ENCODE measurements at regions not wholly inside any gene's neighbourhood (a gene's known extent, or its start where the extent isn't known, plus 50 kb on each side); places are given as distances from the start of the nearest gene placed in this dataset.

DNA sequence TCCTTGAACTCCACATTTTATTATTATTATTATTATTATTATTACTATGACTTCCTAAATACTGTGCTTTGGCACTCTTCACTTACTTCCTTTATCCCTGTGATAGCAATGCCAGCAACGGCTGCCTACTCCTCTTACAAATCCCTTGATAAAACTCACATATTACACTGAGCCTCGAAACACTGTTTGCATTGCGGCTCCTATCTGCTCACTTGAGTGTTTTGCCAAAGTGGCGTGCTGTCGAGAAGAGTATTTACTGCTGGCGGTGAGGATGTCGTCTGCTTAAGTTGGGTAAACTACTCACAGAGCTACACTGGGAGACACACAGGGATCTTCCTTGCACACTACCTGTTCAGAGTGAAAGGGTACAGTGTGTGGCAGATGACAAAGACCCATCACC is 143.4 kb upstream of the VCX3A start:
- intact Hi-C loops (cut with DNase I, micrococcal nuclease) = no loop called here
- no peaks in the 10 kb centered on the region for H3K36me3 Mint-ChIP-seq (ENCODE audit: low read depth)
- ATAC-seq (no peak), DNase-seq (no peak)
- H3K4me3 Mint-ChIP-seq = no peak overlapping the region
- no peaks in the 10 kb centered on the region for H3K4me1 Mint-ChIP-seq
- H3K27me3 Mint-ChIP-seq = no peaks in the 10 kb centered on the region
- H3K27ac Mint-ChIP-seq = no peak overlapping the region
- no peaks in the 10 kb centered on the region for H3K9me3 Mint-ChIP-seq (ENCODE audit: low read depth)
- POLR2A ChIA-PET = no interaction called here
- CTCF ChIA-PET = no interaction called here

DNA sequence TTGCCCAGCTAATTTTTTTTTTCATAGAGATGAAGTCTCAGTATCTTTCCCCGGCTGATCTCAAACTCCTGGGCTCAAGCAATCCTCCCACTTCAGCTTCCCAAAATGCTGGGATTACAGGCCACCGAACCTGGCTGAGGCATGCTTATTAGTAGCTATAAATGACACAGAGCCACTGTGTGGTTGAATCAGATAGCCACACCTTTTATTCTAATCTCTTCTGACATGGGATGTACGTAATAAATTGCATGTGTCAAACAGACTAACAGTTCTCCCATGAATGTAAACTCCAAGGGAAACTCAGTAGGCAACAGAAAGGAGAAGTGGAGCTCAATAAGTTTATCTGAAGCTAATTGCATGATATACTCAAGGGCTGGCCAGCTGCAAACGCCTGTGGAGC is 139.8 kb upstream of the VCX3A start:
- ATAC-seq = no peak
- Mint-ChIP-seq H3K9me3 (ENCODE audit: low read depth) (no peaks in the 10 kb centered on the region), H3K36me3 (ENCODE audit: low read depth) (no peaks in the 10 kb centered on the region), H3K4me3 (no peak overlapping the region), H3K27ac (no peak overlapping the region), H3K4me1 (no peaks in the 10 kb centered on the region), H3K27me3 (no peaks in the 10 kb centered on the region)
- no peak for DNase-seq
- intact Hi-C loops (cut with DNase I, micrococcal nuclease) = no loop called here
- ChIA-PET CTCF (no interaction called here), POLR2A (no interaction called here)

DNA sequence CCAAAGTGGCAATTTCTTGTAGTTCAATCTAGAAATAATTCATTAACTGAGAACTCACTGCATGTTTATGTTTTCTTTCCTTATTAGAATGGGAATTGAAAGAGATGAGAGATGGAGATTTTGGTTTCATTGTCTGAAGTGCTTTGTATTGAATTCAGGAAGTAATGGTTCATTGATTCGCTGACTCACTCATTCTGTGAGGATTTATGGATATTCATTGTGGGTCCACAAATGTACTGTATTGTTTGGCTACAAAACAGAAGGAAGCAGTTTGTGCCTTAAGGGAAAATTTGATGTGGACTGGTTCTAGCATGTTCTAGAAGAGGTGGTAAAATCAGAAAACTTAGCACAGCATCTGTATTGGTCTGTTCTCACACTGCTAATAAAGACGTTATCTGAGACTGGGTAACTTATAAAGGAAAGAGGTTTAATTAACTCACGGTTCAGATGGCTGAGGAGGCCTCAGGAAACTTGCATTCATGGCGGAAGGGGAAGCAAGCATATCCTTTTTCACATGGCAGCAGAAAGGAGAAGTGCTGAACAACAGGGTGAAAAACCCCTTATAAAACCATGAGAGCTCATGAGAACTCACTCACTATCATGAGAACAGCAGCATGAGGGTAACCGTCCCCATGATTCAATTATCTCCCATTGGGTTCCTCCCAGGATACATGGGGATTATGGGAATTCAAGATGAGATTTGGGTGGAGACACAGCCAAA is 132.3 kb upstream of the VCX3A start:
- Mint-ChIP-seq H3K27ac (no peak overlapping the region), H3K9me3 (ENCODE audit: low read depth) (no peaks in the 10 kb centered on the region), H3K4me3 (no peak overlapping the region), H3K4me1 (no peaks in the 10 kb centered on the region), H3K27me3 (no peaks in the 10 kb centered on the region), H3K36me3 (ENCODE audit: low read depth) (no peaks in the 10 kb centered on the region)
- intact Hi-C loops (cut with DNase I, micrococcal nuclease) = no loop called here
- CTCF ChIA-PET = no interaction called here
- ATAC-seq (no peak), DNase-seq (no peak)
- POLR2A ChIA-PET = no interaction called here

DNA sequence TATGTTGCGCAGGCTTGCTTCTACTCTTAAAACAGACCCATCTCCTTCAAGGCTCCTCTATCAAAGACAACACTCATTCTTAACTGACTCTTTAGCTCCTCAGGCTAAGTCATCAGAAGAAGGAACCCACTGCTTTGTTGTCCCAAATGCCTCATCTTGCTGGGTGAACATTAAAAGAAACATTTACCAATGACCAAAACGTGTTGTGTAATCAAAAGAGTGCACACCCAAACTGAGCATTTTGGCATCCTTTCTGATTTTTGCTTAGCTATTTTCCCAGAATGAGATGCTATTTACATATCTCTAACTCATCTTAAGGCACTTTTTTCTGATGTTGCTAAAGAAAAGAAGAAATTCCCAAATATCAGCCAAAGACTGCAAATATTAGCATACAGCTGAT is 131.7 kb upstream of the VCX3A start:
- ChIA-PET CTCF (no interaction called here), POLR2A (no interaction called here)
- H3K9me3 Mint-ChIP-seq (ENCODE audit: low read depth) = no peaks in the 10 kb centered on the region
- no peak overlapping the region for H3K27ac Mint-ChIP-seq
- DNase-seq (no peak), ATAC-seq (no peak)
- no peaks in the 10 kb centered on the region for H3K27me3 Mint-ChIP-seq
- H3K4me3 Mint-ChIP-seq = no peak overlapping the region
- intact Hi-C loops (cut with DNase I, micrococcal nuclease) = no loop called here
- no peaks in the 10 kb centered on the region for H3K4me1 Mint-ChIP-seq
- no peaks in the 10 kb centered on the region for H3K36me3 Mint-ChIP-seq (ENCODE audit: low read depth)

DNA sequence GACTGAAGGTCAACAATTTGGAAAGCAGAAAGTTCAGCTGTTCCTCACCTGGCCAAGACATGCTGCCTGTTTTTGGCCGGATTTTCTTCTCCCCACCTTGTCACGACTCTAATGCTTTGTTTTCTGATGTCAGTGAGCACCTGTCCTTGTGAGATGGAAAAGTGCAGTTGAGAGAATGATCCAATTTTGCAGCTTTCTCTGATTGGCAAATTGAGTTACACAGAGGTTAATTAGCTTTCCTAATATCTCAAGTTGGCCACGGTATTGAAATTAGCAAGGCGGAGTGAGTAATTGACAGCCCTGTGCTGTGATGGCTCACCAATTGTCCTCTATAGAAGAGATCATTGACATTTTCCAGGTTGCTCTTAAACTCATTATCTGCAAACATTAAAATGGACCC is 126.8 kb upstream of the VCX3A start:
- no peak for ATAC-seq
- Mint-ChIP-seq H3K27ac (no peak overlapping the region), H3K36me3 (ENCODE audit: low read depth) (no peaks in the 10 kb centered on the region), H3K27me3 (no peaks in the 10 kb centered on the region), H3K4me1 (no peaks in the 10 kb centered on the region), H3K9me3 (ENCODE audit: low read depth) (peaks cover 3% of the 10 kb centered on the region), H3K4me3 (no peak overlapping the region)
- intact Hi-C loops (cut with DNase I, micrococcal nuclease) = no loop called here
- DNase-seq = no peak
- POLR2A ChIA-PET = no interaction called here
- CTCF ChIA-PET = interaction anchor here (0.5 kb wide), 1 partner anchor 189 kb away, joined by 5 read pairs; no protein-coding TSS in a partner anchor

DNA sequence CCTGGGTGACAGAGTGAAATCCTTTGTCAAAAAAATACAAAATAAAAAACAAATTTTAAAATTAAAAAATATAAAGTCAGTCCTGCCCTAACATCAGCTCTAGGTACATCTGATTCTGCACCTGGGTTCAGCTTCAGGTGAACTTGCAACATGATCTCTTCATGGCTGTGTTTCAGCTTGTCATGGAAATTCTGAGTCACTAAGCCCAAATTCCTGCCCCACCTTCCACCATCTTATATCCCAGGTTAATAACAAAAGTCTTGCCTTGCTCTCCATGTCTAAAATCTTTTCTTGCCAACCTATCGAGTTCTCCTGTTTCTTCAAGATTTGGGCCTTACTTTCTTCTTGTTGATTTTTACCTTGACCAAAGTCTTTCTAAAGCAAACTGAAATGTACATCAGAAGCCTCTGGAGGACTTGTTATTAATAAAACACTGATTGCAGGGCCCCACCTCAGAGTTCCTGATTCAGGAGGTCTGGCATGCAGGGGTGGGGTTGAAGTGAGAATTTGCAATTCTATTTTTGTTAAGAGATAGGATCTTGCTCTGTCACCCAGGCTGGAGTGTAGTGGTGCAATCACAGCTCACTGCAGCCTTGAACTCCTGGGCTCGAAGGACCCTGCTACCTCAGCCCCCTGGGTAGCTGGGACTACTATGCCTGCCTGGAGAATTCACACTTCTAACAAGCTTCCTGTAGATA is 125.8 kb upstream of the VCX3A start:
- ChIA-PET CTCF (no interaction called here), POLR2A (no interaction called here)
- no peak for ATAC-seq
- Mint-ChIP-seq H3K27ac (no peak overlapping the region), H3K9me3 (ENCODE audit: low read depth) (peaks cover 3% of the 10 kb centered on the region), H3K27me3 (no peaks in the 10 kb centered on the region), H3K4me3 (no peak overlapping the region), H3K36me3 (ENCODE audit: low read depth) (no peaks in the 10 kb centered on the region), H3K4me1 (no peaks in the 10 kb centered on the region)
- intact Hi-C loops (cut with DNase I, micrococcal nuclease) = no loop called here
- no peak for DNase-seq

DNA sequence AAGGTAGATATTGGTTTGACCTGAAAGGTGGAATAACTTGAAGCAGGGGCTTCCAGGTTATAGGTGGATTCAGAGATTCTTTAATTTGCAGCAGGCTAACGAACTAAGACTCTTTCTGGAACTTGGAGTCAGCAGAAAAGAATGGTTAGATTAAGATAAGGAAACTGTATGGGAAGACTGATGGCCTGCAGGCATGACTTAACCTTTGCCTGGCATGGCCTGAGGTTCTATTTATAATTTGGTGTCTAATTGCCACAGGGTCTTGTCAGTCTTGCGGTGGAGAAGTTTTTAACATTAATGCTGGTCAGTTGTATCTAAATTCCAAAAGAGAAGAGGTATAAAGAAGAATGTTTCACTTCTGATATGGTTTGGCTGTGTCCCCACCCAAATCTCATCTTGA is 110.3 kb upstream of the VCX3A start:
- intact Hi-C loops (cut with DNase I, micrococcal nuclease) = no loop called here
- POLR2A ChIA-PET = no interaction called here
- no peaks in the 10 kb centered on the region for H3K4me1 Mint-ChIP-seq

DNA sequence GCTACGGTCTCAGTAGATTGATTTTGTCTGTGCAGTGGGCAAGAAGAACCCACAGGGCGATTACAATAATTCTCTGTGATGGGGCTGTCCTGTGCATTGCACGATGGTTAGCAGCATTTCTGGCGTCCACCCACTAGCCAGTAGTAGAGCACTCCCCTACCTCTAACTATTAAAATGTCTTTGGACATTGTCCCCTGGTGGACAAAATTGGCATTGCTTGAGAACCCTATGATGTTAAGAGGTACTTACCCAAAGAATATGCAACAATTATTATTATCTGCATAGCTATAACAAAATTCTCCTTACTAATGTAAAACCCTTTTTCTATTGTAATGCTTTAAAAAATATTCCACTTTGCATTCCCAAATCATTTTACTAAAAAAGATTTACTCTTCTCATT is 109.5 kb upstream of the VCX3A start:
- Mint-ChIP-seq H3K4me1 (no peaks in the 10 kb centered on the region), H3K4me3 (no peak overlapping the region), H3K36me3 (ENCODE audit: low read depth) (no peaks in the 10 kb centered on the region), H3K27ac (no peak overlapping the region), H3K27me3 (no peaks in the 10 kb centered on the region), H3K9me3 (ENCODE audit: low read depth) (peaks cover 2% of the 10 kb centered on the region)
- ATAC-seq (no peak), DNase-seq (peak; percentile 8)
- ChIA-PET POLR2A (no interaction called here), CTCF (no interaction called here)
- intact Hi-C loops (cut with DNase I, micrococcal nuclease) = no loop called here

More for the DNA sequence above, 110.3 kb upstream of the VCX3A start:
- Mint-ChIP-seq H3K9me3 (ENCODE audit: low read depth) (no peaks in the 10 kb centered on the region), H3K27me3 (no peaks in the 10 kb centered on the region), H3K27ac (no peak overlapping the region), H3K4me3 (no peak overlapping the region), H3K36me3 (ENCODE audit: low read depth) (no peaks in the 10 kb centered on the region)
- CTCF ChIA-PET = no interaction called here
- DNase-seq = no peak
- ATAC-seq = no peak

DNA sequence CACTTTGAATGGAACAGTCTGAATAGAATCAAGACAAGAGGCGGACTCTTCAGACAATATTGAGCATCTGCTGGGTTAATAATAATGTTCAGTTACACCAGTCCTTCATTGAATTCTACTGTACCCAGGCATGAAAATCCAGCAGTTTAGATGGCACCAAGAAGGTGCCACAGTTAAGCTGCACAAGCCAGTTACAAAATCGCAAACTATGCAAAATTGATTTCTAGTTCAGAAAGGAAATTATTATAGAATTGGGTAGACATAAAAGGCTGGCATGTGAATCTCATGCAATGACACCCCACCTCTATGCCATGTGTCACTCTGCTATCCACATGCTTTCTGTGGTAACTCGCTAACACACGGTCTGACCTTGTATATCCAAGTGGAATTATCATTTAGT is 105.8 kb upstream of the VCX3A start:
- peaks cover 2% of the 10 kb centered on the region for H3K9me3 Mint-ChIP-seq (ENCODE audit: low read depth)
- no peak for DNase-seq
- intact Hi-C loops (cut with DNase I, micrococcal nuclease) = no loop called here
- H3K27ac Mint-ChIP-seq = no peak overlapping the region
- ChIA-PET POLR2A (no interaction called here), CTCF (no interaction called here)
- no peak overlapping the region for H3K4me3 Mint-ChIP-seq
- H3K36me3 Mint-ChIP-seq (ENCODE audit: low read depth) = no peaks in the 10 kb centered on the region
- no peaks in the 10 kb centered on the region for H3K27me3 Mint-ChIP-seq
- H3K4me1 Mint-ChIP-seq = no peaks in the 10 kb centered on the region
- no peak for ATAC-seq

DNA sequence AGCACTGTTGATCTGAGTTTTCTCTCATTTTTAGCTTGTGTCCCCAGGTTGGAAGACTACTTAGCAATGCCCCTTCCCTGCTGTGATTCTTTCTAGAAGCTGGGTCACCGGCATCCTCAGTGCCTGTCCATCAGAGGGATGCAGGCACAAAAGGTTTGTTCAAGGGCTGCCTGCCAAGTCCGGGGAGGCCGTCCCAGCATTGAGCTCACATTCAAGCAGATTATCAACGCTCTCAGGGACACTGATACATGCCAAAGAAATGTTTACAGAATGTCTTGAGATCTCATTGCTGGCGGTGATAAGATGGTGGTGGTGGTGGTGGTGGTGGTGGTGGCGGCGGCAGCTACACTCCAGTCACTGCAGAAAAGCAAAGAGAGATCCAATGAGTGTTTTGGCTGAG is 79.6 kb upstream of the VCX3A start:
- POLR2A ChIA-PET = no interaction called here
- no peak for DNase-seq
- H3K27me3 Mint-ChIP-seq = no peaks in the 10 kb centered on the region
- CTCF ChIA-PET = no interaction called here
- H3K27ac Mint-ChIP-seq = no peak overlapping the region
- intact Hi-C loops (cut with DNase I, micrococcal nuclease) = no loop called here
- no peaks in the 10 kb centered on the region for H3K9me3 Mint-ChIP-seq (ENCODE audit: low read depth)
- ATAC-seq = no peak
- H3K4me1 Mint-ChIP-seq = no peaks in the 10 kb centered on the region
- H3K36me3 Mint-ChIP-seq (ENCODE audit: low read depth) = no peaks in the 10 kb centered on the region
- no peak overlapping the region for H3K4me3 Mint-ChIP-seq

DNA sequence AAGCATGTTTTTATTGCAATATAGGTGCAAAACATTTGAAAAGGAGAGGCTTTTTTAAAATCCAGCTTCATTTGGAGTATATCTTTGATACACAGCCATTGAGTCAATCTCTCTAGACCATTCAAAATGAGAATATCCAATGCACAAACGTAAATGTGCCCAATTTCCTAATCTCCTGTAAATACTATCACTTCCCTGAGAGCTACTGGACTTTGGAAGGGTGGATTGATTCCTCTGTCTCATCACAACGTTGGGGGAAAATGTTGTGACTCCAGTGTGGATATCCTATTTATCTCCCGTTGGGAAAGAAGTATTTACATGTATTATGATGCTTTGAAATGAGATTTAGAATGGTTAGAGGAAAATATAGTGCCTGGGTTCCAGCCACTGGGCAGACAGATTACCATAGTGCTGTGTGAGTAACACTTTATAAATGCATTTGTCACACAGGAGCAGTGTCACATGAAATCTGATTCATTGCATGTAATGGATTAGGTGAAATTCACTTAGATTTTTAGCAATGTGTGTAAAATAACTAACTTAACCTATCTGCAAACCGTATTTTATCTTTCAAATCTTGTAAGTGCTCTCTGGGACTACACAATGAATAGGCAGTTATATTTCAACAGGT is 64.4 kb upstream of the VCX3A start:
- intact Hi-C loops (cut with DNase I, micrococcal nuclease) = no loop called here
- Mint-ChIP-seq H3K36me3 (ENCODE audit: low read depth) (no peaks in the 10 kb centered on the region), H3K9me3 (ENCODE audit: low read depth) (peaks cover 2% of the 10 kb centered on the region), H3K4me3 (no peak overlapping the region), H3K27me3 (no peaks in the 10 kb centered on the region), H3K27ac (no peak overlapping the region), H3K4me1 (no peaks in the 10 kb centered on the region)
- DNase-seq = no peak
- ChIA-PET CTCF (no interaction called here), POLR2A (no interaction called here)
- no peak for ATAC-seq
